Endodermal cell (in vitro differentiated cells): ENCODE measurements at regions not wholly inside any gene's neighbourhood (a gene's known extent, or its start where the extent isn't known, plus 50 kb on each side); places are given as distances from the start of the nearest gene placed in this dataset.

Experiments
- DNase-seq: peaks from one replicate; pipeline ENCODE4 v3.0.0-alpha.2; 2017
- H3K27ac ChIP-seq: 2 replicates; pipeline ENCODE4 v1.5.1; 2013; ENCODE audit warnings: mild to moderate bottlenecking, low read depth, low read length, moderate library complexity
- H3K27me3 ChIP-seq: 2 replicates; pipeline ENCODE4 v1.6.1; 2013; ENCODE audit warnings: mild to moderate bottlenecking, low read length, moderate library complexity; ENCODE audit not compliant: insufficient read depth, control insufficient read depth, poor library complexity, severe bottlenecking
- H3K36me3 ChIP-seq: 2 replicates; pipeline ENCODE4 v1.7.0; 2013; ENCODE audit warnings: mild to moderate bottlenecking, low read length, moderate library complexity; ENCODE audit not compliant: control insufficient read depth, insufficient read depth
- H3K4me1 ChIP-seq: one replicate; pipeline ENCODE4 v1.7.0; 2013; ENCODE audit warnings: low read length; ENCODE audit not compliant: control insufficient read depth, insufficient read depth
- H3K4me3 ChIP-seq: 2 replicates; pipeline ENCODE4 v1.5.1; 2013; ENCODE audit warnings: mild to moderate bottlenecking, low read length, moderate library complexity
- H3K9ac ChIP-seq: 2 replicates; pipeline ENCODE4 v1.6.1; 2013; ENCODE audit warnings: mild to moderate bottlenecking, low read length, moderate library complexity; ENCODE audit not compliant: poor library complexity, severe bottlenecking; ENCODE audit errors: extremely low read depth
- H3K9me3 ChIP-seq: 2 replicates; pipeline ENCODE4 v1.6.1; 2013; ENCODE audit warnings: mild to moderate bottlenecking, low read length, moderate library complexity; ENCODE audit not compliant: control insufficient read depth
- H3K27ac Mint-ChIP-seq: 2 replicates; pipeline ENCODE4 v1.8.0; 2020; ENCODE audit warnings: mixed read lengths
- H3K27me3 Mint-ChIP-seq: 2 replicates; pipeline ENCODE4 v1.8.0; 2021; ENCODE audit warnings: mild to moderate bottlenecking, mixed read lengths; ENCODE audit not compliant: insufficient read depth
- H3K36me3 Mint-ChIP-seq: 2 replicates; pipeline ENCODE4 v1.8.0; 2020; ENCODE audit warnings: low read depth, mixed read lengths
- H3K4me1 Mint-ChIP-seq: 2 replicates; pipeline ENCODE4 v1.8.0; 2020; ENCODE audit warnings: mixed read lengths
- H3K4me3 Mint-ChIP-seq: 2 replicates; pipeline ENCODE4 v1.8.0; 2020; ENCODE audit warnings: mild to moderate bottlenecking, moderate library complexity, mixed read lengths
- H3K9me3 Mint-ChIP-seq: 2 replicates; pipeline ENCODE4 v1.8.0; 2020; ENCODE audit warnings: mild to moderate bottlenecking, mixed read lengths
- CTCF ChIP-seq: fragments of 200-600 bp; sonication (generic); conservative IDR thresholded peaks from 2 replicates; pipeline ENCODE4 v1.5.0; 2021; ENCODE audit warnings: antibody characterized with exemption, mild to moderate bottlenecking
- WGBS, 2 experiments: methylation state at CpG; one replicate each; pipeline versions ENCODE4 v1.1.5 to v1.1.7; 2013; ENCODE audit warnings: missing lambda C conversion rate in 2 of 2, mixed read lengths in 1 of 2; ENCODE audit not compliant: insufficient coverage in 1 of 2, insufficient read length in 1 of 2; 5-methylcytosine and 5-hydroxymethylcytosine counted together

DNA sequence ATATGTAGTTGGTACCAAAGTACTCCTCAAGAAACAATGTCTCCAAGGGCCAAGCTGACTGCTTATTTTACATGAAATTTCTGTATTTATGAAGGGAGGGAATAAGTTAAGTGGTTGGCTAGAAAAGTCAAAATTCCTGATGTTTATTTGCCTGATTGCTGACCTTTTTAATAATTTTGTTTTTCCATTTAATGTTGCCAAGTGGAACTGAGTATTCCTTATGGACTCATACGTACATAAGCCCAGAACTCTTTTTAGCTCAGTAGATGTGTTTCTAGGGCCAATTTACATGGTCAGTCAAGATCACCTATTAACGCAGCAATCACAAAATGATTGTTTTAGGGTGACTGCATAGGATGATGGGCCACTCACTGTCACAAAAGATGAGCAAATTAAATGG is 78.3 kb upstream of the FZD8 start:
- H3K9me3 Mint-ChIP-seq: no peaks in the 10 kb centered on the region
- WGBS, 2 experiments: 94 to 99% methylated on average over 2 of the region's 2 CpGs

DNA sequence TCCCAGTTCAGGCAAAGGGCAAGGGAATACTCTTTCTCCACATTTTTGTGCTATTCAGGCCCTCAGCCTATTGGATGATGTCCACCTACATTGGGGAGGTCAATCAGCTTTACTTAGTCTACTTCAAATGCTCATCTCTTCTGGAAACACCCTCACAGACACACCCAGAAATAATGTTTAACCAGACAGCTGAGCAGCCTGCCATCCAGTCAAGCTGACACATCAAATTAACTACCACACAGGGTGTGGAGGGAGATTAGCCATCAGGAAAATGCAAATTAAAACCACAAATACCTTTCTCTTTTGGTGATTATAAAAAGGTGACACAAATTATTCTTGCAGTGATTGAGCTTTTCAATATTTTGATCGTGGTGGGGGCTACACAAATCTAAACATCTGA is 74.7 kb upstream of the FZD8 start:
- no peaks in the 10 kb centered on the region for H3K9me3 Mint-ChIP-seq
- no peaks in the 10 kb centered on the region for H3K36me3 Mint-ChIP-seq
- Histone ChIP-seq H3K9ac (no peak overlapping the region), H3K27me3 (no peaks in the 10 kb centered on the region), H3K4me3 (no peak overlapping the region), H3K4me1 (no peaks in the 10 kb centered on the region), H3K27ac (no peak overlapping the region), H3K36me3 (no peaks in the 10 kb centered on the region), H3K9me3 (peaks cover 10% of the 10 kb centered on the region)
- H3K4me3 Mint-ChIP-seq: no peak overlapping the region
- TF ChIP-seq CTCF: no peak
- no peak overlapping the region for H3K27ac Mint-ChIP-seq
- whole genome bisulfite sequencing, 2 experiments: 94% methylated on average over 1 of the region's 1 CpG; no CpG with 5 or more reads in 1 of the 2 experiments
- peaks cover 3% of the 10 kb centered on the region for H3K27me3 Mint-ChIP-seq
- H3K4me1 Mint-ChIP-seq: peaks cover 11% of the 10 kb centered on the region
- no peak for DNase-seq

More for the DNA sequence above, 78.3 kb upstream of the FZD8 start:
- Histone ChIP-seq H3K4me1 (peaks cover 4% of the 10 kb centered on the region), H3K9me3 (no peaks in the 10 kb centered on the region), H3K27ac (no peak overlapping the region), H3K36me3 (no peaks in the 10 kb centered on the region), H3K4me3 (no peak overlapping the region), H3K9ac (no peak overlapping the region), H3K27me3 (peaks cover 8% of the 10 kb centered on the region)
- DNase-seq: no peak
- Mint-ChIP-seq H3K27ac (no peak overlapping the region), H3K27me3 (peaks cover 10% of the 10 kb centered on the region), H3K4me3 (no peak overlapping the region), H3K4me1 (peaks cover 10% of the 10 kb centered on the region), H3K36me3 (no peaks in the 10 kb centered on the region)
- TF ChIP-seq CTCF: no peak

- peaks cover 13% of the 10 kb centered on the region for H3K9me3 ChIP-seq
- H3K4me3 ChIP-seq: no peak overlapping the region
- no peaks in the 10 kb centered on the region for H3K4me1 ChIP-seq
- H3K27me3 ChIP-seq: no peaks in the 10 kb centered on the region
- Mint-ChIP-seq H3K9me3 (peaks cover 12% of the 10 kb centered on the region), H3K36me3 (peaks cover 1% of the 10 kb centered on the region), H3K4me1 (peaks cover 23% of the 10 kb centered on the region), H3K27me3 (no peaks in the 10 kb centered on the region), H3K4me3 (no peak overlapping the region), H3K27ac (no peak overlapping the region)
- TF ChIP-seq CTCF: no peak
- 87% methylated on average over 3 of the region's 3 CpGs; no CpG with 5 or more reads in 1 of the 2 experiments for WGBS, 2 experiments
- no peak overlapping the region for H3K27ac ChIP-seq
- no peaks in the 10 kb centered on the region for H3K36me3 ChIP-seq
- DNase-seq: no peak
- no peak overlapping the region for H3K9ac ChIP-seq
These were observed 70.4 kb upstream of the FZD8 start for GRCh38 chr10:35712486-35712885.
